Naive thymus-derived CD8-positive, alpha-beta T cell (primary cell): ENCODE measurements at regions not wholly inside any gene's neighbourhood (a gene's known extent, or its start where the extent isn't known, plus 50 kb on each side); places are given as distances from the start of the nearest gene placed in this dataset.

Experiments used
- ATAC-seq, 2 donors: fragments of 150-1000 bp; cut with Tn5 transposase in 1 of 2; sonication (Bioruptor Pico), chemical (Tn5 transposase) in 1 of 2; 1 replicate in 1 of 2; 2 replicates in 1 of 2; pipeline ENCODE4 v1.10.0; 2021; ENCODE audit warnings: mild to moderate bottlenecking in 2 of 2, moderate library complexity in 2 of 2
- POLR2A ChIA-PET: fragments of 350-600 bp; sonication (Branson Sonifier 250); formaldehyde crosslinking; loops from one replicate; lab custom pipeline; 2021; ENCODE audit warnings: antibody characterized with exemption; lab: Charles Lee
- DNase-seq, 10 donors: peaks; one replicate each; pipeline versions ENCODE4 v3.0.0 to v3.0.0-alpha.2; 2020 to 2022
- H3K27ac Mint-ChIP-seq, 10 donors: one replicate each; pipeline ENCODE4 v1.8.0; 2020 to 2022; ENCODE audit warnings: mild to moderate bottlenecking in 10 of 10, mixed read lengths in 10 of 10, moderate library complexity in 4 of 10, inconsistent platforms in 1 of 10
- H3K27me3 Mint-ChIP-seq, 5 donors: one replicate each; pipeline ENCODE4 v1.8.0; 2021 to 2022; ENCODE audit warnings: mixed read lengths in 5 of 5
- H3K36me3 Mint-ChIP-seq, 3 donors: one replicate each; pipeline ENCODE4 v1.8.0; 2020 to 2022; ENCODE audit warnings: mixed read lengths in 3 of 3, mild to moderate bottlenecking in 2 of 3, inconsistent platforms in 1 of 3
- H3K4me1 Mint-ChIP-seq, 4 donors: one replicate each; pipeline ENCODE4 v1.8.0; 2021 to 2022; ENCODE audit warnings: mixed read lengths in 4 of 4
- H3K4me3 Mint-ChIP-seq, 10 donors: one replicate each; pipeline ENCODE4 v1.8.0; 2020 to 2022; ENCODE audit warnings: mild to moderate bottlenecking in 10 of 10, mixed read lengths in 10 of 10, moderate library complexity in 6 of 10, inconsistent platforms in 1 of 10
- H3K9me3 Mint-ChIP-seq, 9 donors: one replicate each; pipeline ENCODE4 v1.8.0; 2020 to 2022; ENCODE audit warnings: mixed read lengths in 9 of 9, mild to moderate bottlenecking in 3 of 9, inconsistent platforms in 1 of 9, moderate library complexity in 1 of 9

DNA sequence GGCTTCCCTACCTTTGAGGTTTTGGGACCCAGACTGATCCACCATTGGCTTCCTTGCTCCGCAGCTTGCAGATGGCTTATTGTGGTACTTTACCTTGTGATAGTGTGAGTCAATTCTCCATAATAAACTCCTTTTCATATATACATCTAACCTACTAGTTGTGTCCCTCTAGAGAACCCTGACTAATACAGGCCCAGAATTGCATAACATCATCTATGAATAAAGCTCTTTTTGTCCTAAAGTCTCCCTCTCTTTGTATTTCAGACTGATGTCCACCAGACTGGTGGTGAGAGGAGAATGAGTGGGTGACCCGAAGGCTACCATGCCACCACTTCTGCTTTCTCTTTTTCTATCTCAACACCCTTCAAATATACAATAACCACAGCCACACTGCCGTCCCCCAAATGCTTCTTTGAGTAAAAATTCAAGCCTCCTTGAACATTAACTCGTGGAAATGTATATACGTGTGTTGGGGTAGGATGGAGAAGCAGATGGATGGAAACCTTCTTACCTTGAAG lies 265.7 kb downstream of the PTBP2 start:
- no peak overlapping the region for H3K27ac Mint-ChIP-seq
- no peaks in the 10 kb centered on the region for H3K36me3 Mint-ChIP-seq
- no peak for DNase-seq
- H3K4me3 Mint-ChIP-seq, result no peak overlapping the region
- no peak for ATAC-seq
- H3K4me1 Mint-ChIP-seq, result no peaks in the 10 kb centered on the region
- POLR2A ChIA-PET, result no interaction called here
- H3K27me3 Mint-ChIP-seq, result peaks cover 5 to 32% (median 6%) of the 10 kb centered on the region in 5 donors
- H3K9me3 Mint-ChIP-seq, result peaks cover 0 to 11% (median 4%) of the 10 kb centered on the region in 9 donors

DNA sequence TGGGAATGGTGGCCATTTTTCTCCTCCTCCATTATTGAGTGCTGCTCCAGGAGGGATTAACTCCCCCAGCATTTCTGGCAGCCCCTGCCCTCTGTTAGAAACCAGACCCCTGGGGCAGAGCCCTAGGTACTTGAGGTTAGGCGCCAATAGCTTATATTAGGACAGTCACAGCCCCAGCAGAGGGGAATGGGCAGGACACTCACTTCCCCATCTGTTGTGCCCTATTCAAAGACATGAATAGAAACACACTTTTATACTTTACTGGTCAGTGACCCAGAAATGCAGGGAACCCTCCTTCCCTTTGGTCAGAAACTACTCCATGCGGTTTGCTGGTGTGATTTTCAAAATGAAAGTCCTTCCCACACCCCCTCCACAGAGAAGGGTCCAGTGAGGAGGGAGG lies 267.7 kb downstream of the PTBP2 start:
- Mint-ChIP-seq H3K27ac (no peak overlapping the region), H3K27me3 (peaks cover 5 to 27% (median 6%) of the 10 kb centered on the region in 5 donors), H3K9me3 (peaks cover 0 to 11% (median 4%) of the 10 kb centered on the region in 9 donors), H3K4me1 (no peaks in the 10 kb centered on the region), H3K4me3 (no peak overlapping the region), H3K36me3 (no peaks in the 10 kb centered on the region)
- DNase-seq (no peak), ATAC-seq (no peak)
- POLR2A ChIA-PET, result no interaction called here

DNA sequence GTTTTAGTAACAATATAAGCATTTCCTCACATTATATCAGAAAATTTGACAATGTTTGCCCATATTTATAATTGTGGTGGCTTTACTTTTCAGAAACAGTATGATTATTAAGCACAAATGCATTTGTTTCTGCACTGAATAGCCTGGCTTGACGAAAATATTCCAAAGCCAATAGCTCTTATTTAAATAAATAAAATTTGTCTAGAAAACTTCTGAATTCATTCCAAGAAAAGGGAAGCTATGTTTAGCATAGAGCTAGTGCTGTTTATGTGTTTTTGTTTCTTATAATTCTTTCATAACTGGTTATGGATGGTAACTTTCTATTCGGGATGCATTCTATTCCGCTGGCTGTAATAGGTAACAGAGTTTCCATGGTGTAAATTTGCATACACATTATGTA lies 268.6 kb downstream of the PTBP2 start:
- no peak overlapping the region for H3K27ac Mint-ChIP-seq
- POLR2A ChIA-PET, result no interaction called here

DNA sequence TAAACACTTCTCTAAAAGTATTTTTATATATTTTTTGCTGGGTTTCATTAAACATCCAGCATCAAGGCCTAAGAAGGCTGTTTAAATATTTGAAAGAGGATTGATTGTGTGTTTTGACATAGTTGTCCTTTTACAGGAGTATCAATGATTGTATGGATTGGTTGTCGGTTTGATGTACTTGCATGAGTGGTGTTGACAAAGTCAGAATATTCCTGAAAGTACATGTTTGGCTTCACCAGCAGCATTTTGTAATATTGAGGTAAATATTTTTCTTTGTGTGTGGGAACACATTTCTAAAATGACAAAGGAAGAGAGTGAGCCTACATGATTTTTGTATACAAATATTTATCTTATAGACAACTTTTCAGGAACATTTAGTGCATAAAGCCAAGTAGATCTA lies 269.7 kb downstream of the PTBP2 start:
- Mint-ChIP-seq H3K36me3 (no peaks in the 10 kb centered on the region), H3K4me3 (no peak overlapping the region), H3K9me3 (peaks cover 0 to 2% (median 0%) of the 10 kb centered on the region in 9 donors), H3K27ac (no peak overlapping the region), H3K27me3 (peaks cover 5 to 17% (median 6%) of the 10 kb centered on the region in 5 donors), H3K4me1 (no peaks in the 10 kb centered on the region)
- ATAC-seq (no peak), DNase-seq (no peak)
- POLR2A ChIA-PET, result no interaction called here

More for the DNA sequence above, 268.6 kb downstream of the PTBP2 start:
- H3K9me3 Mint-ChIP-seq, result peaks cover 0 to 8% (median 4%) of the 10 kb centered on the region in 9 donors
- H3K4me1 Mint-ChIP-seq, result no peaks in the 10 kb centered on the region
- H3K4me3 Mint-ChIP-seq, result no peak overlapping the region
- H3K36me3 Mint-ChIP-seq, result no peaks in the 10 kb centered on the region
- H3K27me3 Mint-ChIP-seq, result peaks cover 5 to 21% (median 6%) of the 10 kb centered on the region in 5 donors
- ATAC-seq (no peak), DNase-seq (no peak)

DNA sequence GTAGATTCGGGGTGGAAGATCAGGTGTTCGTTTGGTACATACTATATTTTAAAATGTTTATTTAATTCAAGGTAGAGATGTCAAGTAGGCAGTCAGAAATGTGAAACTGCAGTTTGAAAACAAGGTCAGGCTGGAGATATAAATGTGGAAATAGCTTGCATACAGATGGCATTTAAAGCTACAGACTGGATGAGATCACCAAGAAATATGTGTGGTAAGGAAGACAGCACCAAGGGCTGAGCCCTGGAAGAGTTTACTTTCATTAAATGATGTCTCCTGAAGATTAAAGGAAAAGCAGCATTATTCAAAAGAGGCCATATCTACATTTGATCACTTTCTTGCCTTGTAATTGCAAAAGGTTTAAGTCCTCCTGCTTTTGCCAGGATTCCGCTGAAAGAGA lies 271.3 kb downstream of the PTBP2 start:
- Mint-ChIP-seq H3K9me3 (peaks cover 0 to 1% (median 0%) of the 10 kb centered on the region in 9 donors), H3K27ac (no peak overlapping the region), H3K27me3 (peaks cover 5 to 14% (median 6%) of the 10 kb centered on the region in 5 donors), H3K4me1 (no peaks in the 10 kb centered on the region), H3K36me3 (no peaks in the 10 kb centered on the region), H3K4me3 (no peak overlapping the region)
- ATAC-seq (no peak), DNase-seq (no peak)
- POLR2A ChIA-PET, result no interaction called here

DNA sequence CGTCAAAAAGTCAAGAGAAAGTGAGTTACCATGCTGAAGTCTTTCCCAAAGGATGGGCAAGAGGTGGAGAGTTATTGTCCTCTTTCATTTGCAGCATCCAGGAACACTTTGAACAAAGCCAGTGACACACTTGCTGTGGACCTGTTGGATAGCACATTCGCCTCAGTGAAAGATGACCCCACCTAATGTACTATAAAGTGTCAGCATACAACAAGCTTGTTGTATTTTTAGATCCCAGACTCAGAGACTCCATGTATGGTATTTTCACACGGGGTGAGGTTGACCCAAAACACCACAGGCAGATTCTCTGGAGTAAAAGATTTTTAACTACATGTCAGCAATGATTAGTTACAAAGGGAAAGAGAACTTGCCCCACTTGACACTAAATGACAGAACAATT lies 273.8 kb downstream of the PTBP2 start:
- H3K27ac Mint-ChIP-seq, result no peak overlapping the region
- no peak for DNase-seq
- peaks cover 0 to 8% (median 5%) of the 10 kb centered on the region in 5 donors for H3K27me3 Mint-ChIP-seq
- H3K36me3 Mint-ChIP-seq, result no peaks in the 10 kb centered on the region
- no peak overlapping the region for H3K4me3 Mint-ChIP-seq
- H3K4me1 Mint-ChIP-seq, result peaks cover 0 to 2% (median 0%) of the 10 kb centered on the region in 4 donors
- ATAC-seq, result no peak
- POLR2A ChIA-PET, result no interaction called here
- peaks cover 0 to 1% (median 0%) of the 10 kb centered on the region in 9 donors for H3K9me3 Mint-ChIP-seq

DNA sequence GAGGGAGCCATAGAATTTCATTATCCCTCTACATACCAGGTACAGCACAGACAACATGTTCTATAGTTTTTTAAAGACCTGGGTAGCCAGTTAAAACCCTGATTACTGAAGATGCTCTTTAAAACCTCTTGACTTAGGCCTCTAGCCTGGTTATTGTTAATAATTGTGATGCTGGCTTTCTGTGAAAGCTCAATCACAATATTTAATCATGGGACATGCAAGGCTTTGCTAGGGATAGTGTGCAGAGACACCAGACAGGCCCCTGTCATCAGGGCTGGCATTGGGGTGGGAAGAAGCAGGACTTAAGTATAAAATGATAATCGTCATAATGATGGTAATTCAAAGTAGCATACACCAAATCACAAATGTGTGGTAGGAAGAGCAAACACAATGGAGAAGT lies 274.4 kb downstream of the PTBP2 start:
- Mint-ChIP-seq H3K27ac (no peak overlapping the region), H3K36me3 (no peaks in the 10 kb centered on the region), H3K9me3 (peaks cover 0 to 1% (median 0%) of the 10 kb centered on the region in 9 donors), H3K4me3 (no peak overlapping the region), H3K4me1 (peaks cover 0 to 2% (median 0%) of the 10 kb centered on the region in 4 donors), H3K27me3 (peaks cover 0 to 12% (median 5%) of the 10 kb centered on the region in 5 donors)
- DNase-seq, result no peak
- POLR2A ChIA-PET, result no interaction called here
- ATAC-seq, result no peak

DNA sequence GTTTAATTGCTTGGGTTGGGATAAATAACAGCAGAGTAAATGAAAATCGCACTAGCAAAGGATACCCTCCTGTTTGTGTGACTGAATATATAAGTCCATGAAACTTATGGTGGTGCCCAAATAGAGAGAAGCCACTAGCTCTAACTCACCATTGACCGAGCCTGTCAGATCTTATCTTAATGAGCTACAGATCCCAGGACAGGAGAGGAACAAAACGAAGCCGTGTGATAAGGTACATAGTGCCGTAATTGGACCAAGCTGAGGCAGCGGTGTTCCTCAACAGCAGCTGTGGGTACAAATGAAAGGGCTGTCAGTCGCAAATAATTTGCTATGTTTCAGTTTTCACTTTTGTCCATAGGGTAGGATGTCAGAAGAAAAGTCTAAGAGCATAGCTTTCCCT lies 276.1 kb downstream of the PTBP2 start:
- POLR2A ChIA-PET, result no interaction called here
- no peaks in the 10 kb centered on the region for H3K36me3 Mint-ChIP-seq

DNA sequence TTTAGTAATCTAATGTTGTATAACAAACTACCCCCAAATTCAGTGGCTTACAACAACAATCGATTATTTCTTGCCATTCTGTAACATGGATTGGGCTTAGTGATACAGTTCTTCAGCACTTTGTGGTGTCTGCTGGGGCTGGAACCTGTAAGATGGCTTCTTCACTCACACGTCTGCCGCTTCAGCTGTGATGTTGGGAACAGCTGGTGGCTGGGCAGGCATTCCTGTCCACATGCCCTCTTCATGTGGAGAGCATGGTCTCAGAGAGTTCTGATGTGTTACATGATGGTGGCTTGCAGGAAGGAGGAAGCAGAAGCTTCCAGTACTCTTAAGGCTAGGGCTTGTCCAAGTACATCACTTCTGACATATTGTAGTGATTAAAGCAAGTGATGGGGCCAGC lies 276.9 kb downstream of the PTBP2 start:
- ATAC-seq, result no peak
- POLR2A ChIA-PET, result no interaction called here
- Mint-ChIP-seq H3K4me1 (peaks cover 0 to 2% (median 0%) of the 10 kb centered on the region in 4 donors), H3K9me3 (peaks cover 0 to 4% (median 0%) of the 10 kb centered on the region in 9 donors), H3K27ac (no peak overlapping the region), H3K36me3 (no peaks in the 10 kb centered on the region), H3K27me3 (peaks cover 0 to 15% (median 6%) of the 10 kb centered on the region in 5 donors), H3K4me3 (no peak overlapping the region)
- DNase-seq, result no peak

More for the DNA sequence above, 276.1 kb downstream of the PTBP2 start:
- DNase-seq (no peak), ATAC-seq (no peak)
- Mint-ChIP-seq H3K27ac (peak overlapping the region in 1 of 10 donors; percentile 53), H3K27me3 (peaks cover 0 to 13% (median 5%) of the 10 kb centered on the region in 5 donors), H3K9me3 (peaks cover 0 to 2% (median 0%) of the 10 kb centered on the region in 9 donors), H3K4me3 (no peak overlapping the region), H3K4me1 (peaks cover 0 to 2% (median 0%) of the 10 kb centered on the region in 4 donors)

DNA sequence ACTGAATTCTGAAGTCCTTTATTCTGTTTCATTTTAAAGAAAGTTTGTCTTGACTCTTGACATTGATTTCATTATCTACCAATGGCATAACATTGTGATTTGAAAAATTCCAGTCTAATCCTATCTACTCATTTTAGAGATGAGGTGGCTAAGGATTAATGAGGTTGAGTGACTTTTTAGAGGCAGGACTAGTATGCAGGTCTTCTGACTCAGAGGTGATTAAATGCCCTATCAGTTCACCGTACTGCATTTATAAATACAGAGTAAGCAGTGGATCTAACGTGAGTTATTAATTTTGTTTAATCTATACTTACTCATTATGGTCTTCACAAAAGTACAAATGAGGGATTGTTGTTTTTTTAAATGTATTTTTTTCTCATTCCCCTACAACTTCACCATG lies 277.6 kb downstream of the PTBP2 start:
- ATAC-seq, result no peak
- Mint-ChIP-seq H3K9me3 (peaks cover 0 to 4% (median 0%) of the 10 kb centered on the region in 9 donors), H3K27ac (no peak overlapping the region), H3K27me3 (peaks cover 0 to 15% (median 8%) of the 10 kb centered on the region in 5 donors), H3K4me1 (peaks cover 0 to 2% (median 0%) of the 10 kb centered on the region in 4 donors), H3K4me3 (no peak overlapping the region), H3K36me3 (no peaks in the 10 kb centered on the region)
- no peak for DNase-seq
- POLR2A ChIA-PET, result no interaction called here

DNA sequence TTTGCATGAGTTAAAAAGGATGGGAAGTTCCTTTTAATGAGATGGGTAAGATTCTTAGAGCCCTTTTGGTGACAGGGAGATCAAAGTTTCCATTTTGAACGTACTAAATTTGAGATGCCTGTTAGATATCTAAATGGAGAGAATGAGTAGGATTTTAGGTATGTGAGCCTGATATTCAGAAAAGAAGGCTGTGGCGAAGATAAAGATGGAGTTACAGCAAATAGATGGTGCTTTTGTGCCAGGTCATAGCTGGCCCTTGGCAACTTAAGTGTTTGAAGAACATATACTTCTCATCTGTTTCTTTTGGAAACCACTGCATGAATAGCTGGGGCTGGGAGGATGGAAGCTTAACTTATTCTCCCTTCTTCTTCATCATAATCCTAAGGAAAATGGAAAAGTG lies 282.5 kb downstream of the PTBP2 start:
- POLR2A ChIA-PET, result no interaction called here
- Mint-ChIP-seq H3K4me3 (no peak overlapping the region), H3K4me1 (no peaks in the 10 kb centered on the region), H3K27ac (no peak overlapping the region), H3K36me3 (no peaks in the 10 kb centered on the region), H3K9me3 (peaks cover 0 to 4% (median 0%) of the 10 kb centered on the region in 9 donors), H3K27me3 (peaks cover 4 to 12% (median 10%) of the 10 kb centered on the region in 5 donors)
- DNase-seq (no peak), ATAC-seq (no peak)

DNA sequence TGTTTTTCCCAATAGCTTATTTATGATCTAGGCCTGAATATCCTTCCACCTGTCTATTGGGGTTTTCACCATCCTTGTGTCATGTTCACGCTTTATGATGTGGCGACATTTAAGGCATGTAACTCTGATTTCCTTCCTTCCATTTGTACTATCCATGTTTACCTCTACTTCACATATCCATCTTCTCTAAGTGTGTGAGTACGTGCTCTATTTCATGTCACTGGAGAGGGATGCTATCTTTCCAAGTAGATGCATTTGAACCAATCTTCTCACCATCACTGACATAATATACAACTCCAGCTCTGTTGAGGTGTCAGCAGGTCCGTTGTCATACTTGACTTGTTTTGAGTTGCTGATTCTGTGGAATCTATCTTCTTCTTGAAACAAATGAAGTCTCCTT lies 283.2 kb downstream of the PTBP2 start:
- ATAC-seq, result no peak
- DNase-seq, result no peak
- H3K4me3 Mint-ChIP-seq, result no peak overlapping the region
- H3K4me1 Mint-ChIP-seq, result no peaks in the 10 kb centered on the region
- POLR2A ChIA-PET, result no interaction called here
- peaks cover 5 to 12% (median 10%) of the 10 kb centered on the region in 5 donors for H3K27me3 Mint-ChIP-seq
- H3K36me3 Mint-ChIP-seq, result no peaks in the 10 kb centered on the region
- H3K9me3 Mint-ChIP-seq, result peaks cover 0 to 4% (median 0%) of the 10 kb centered on the region in 9 donors
- H3K27ac Mint-ChIP-seq, result peak overlapping the region in 1 of 10 donors; percentile 11

DNA sequence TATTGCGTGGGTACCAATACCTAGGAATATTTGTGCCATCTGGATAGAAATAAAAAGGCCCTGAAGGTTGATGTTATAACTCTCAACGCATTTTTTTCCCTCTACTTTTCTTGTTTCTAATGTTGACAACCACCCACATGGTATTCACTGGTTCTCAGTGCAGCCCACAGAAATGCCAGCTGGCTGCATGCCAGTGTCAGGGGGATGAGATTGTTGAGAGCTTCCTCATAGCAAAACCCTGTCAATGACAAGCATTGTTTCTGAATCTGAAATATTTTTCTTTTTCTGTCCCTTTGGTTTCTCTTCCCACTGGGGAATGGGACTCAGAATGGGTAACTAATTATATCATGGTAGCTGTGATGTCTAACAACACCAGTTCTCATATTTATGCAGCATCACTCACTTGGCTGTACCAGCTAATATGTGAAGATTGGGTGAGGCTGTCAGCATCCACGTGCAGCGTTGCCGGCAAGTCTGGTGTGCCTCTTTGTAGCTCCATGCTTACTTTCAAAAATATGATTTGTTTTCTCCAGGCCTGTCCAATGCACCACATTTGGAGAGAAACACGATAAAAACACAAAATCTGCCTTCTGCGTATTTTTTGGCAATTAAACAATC lies 284.6 kb downstream of the PTBP2 start:
- Mint-ChIP-seq H3K27ac (no peak overlapping the region), H3K4me3 (no peak overlapping the region), H3K36me3 (no peaks in the 10 kb centered on the region), H3K9me3 (peaks cover 0 to 4% (median 0%) of the 10 kb centered on the region in 9 donors), H3K27me3 (peaks cover 4 to 16% (median 6%) of the 10 kb centered on the region in 5 donors), H3K4me1 (no peaks in the 10 kb centered on the region)
- no peak for DNase-seq
- ATAC-seq, result no peak
- POLR2A ChIA-PET, result no interaction called here
